Liver (tissue), 8 donors: ENCODE measurements at regions not wholly inside any gene's neighbourhood (a gene's known extent, or its start where the extent isn't known, plus 50 kb on each side); places are given as distances from the start of the nearest gene placed in this dataset.
A peak's percentile ranks its signal among the peaks of the same experiment; 100 is the strongest.

Source experiments
- DNase-seq: peaks from one replicate; pipeline ENCODE4 v3.0.0-alpha.2; 2017; ENCODE audit warnings: low spot score
- H3K27ac ChIP-seq, 2 donors: one replicate each; pipeline ENCODE4 v1.7.0; 2013; ENCODE audit warnings: inconsistent platforms in 2 of 2, low read length in 2 of 2, control low read depth in 1 of 2, low read depth in 1 of 2, mild to moderate bottlenecking in 1 of 2
- H3K27me3 ChIP-seq, 4 donors: one replicate each; pipeline versions ENCODE4 v1.6.1 to v1.7.0; 2013; ENCODE audit warnings: low read length in 3 of 4, inconsistent platforms in 1 of 4, mild to moderate bottlenecking in 1 of 4, moderate library complexity in 1 of 4; ENCODE audit not compliant: control insufficient read depth in 4 of 4, insufficient read depth in 4 of 4
- H3K36me3 ChIP-seq, 4 donors: one replicate each; pipeline versions ENCODE4 v1.6.1 to v1.7.0; 2013; ENCODE audit warnings: low read length in 3 of 4, mild to moderate bottlenecking in 3 of 4, low read depth in 1 of 4, moderate library complexity in 1 of 4; ENCODE audit not compliant: control insufficient read depth in 4 of 4, insufficient read depth in 3 of 4
- H3K4me1 ChIP-seq, 4 donors: one replicate each; pipeline versions ENCODE4 v1.6.1 to v1.7.0; 2013; ENCODE audit warnings: low read length in 3 of 4, mild to moderate bottlenecking in 3 of 4, moderate library complexity in 1 of 4; ENCODE audit not compliant: control insufficient read depth in 4 of 4, insufficient read depth in 4 of 4
- H3K4me3 ChIP-seq, 3 donors: one replicate each; pipeline versions ENCODE4 v1.6.1 to v1.7.0; 2013; ENCODE audit warnings: low read length in 3 of 3, control low read depth in 1 of 3, low read depth in 1 of 3, mild to moderate bottlenecking in 1 of 3
- H3K9ac ChIP-seq, 2 donors: one replicate each; pipeline ENCODE4 v1.7.0; 2013; ENCODE audit warnings: low read length in 2 of 2, mild to moderate bottlenecking in 2 of 2, moderate library complexity in 2 of 2, control low read depth in 1 of 2, low read depth in 1 of 2
- H3K9me3 ChIP-seq, 4 donors: one replicate each; pipeline versions ENCODE4 v1.6.1 to v1.7.0; 2013; ENCODE audit warnings: low read length in 3 of 4; ENCODE audit not compliant: control insufficient read depth in 4 of 4
- EGR1 ChIP-seq, 2 donors: IDR thresholded peaks; 2 replicates each; pipeline ENCODE4 v1.6.1; 2016 to 2018; ENCODE audit warnings: antibody characterized with exemption in 2 of 2, low read depth in 2 of 2
- FOXA1 ChIP-seq: IDR thresholded peaks from 2 replicates; pipeline ENCODE4 v1.6.1; 2016; ENCODE audit warnings: antibody characterized with exemption
- FOXA2 ChIP-seq: IDR thresholded peaks from 2 replicates; pipeline ENCODE4 v1.6.1; 2016; ENCODE audit warnings: antibody characterized with exemption
- GABPA ChIP-seq, 2 donors: IDR thresholded peaks in 1 of 2; conservative IDR thresholded peaks in 1 of 2; 2 replicates each; pipeline ENCODE4 v1.6.1; 2016; ENCODE audit warnings: antibody characterized with exemption in 2 of 2, mild to moderate bottlenecking in 1 of 2, moderate library complexity in 1 of 2
- HNF4A ChIP-seq, 2 donors: conservative IDR thresholded peaks; 2 replicates each; pipeline ENCODE4 v1.6.1; 2016; ENCODE audit warnings: antibody characterized with exemption in 2 of 2, mild to moderate bottlenecking in 2 of 2
- HNF4G ChIP-seq: IDR thresholded peaks from 2 replicates; pipeline ENCODE4 v1.6.1; 2016; ENCODE audit warnings: antibody characterized with exemption
- JUND ChIP-seq, 2 donors: IDR thresholded peaks; 2 replicates each; pipeline ENCODE4 v1.6.1; 2016; ENCODE audit warnings: antibody characterized with exemption in 2 of 2
- MAX ChIP-seq: IDR thresholded peaks from 2 replicates; pipeline ENCODE4 v1.6.1; 2016; ENCODE audit warnings: antibody characterized with exemption
- NR2F2 ChIP-seq: IDR thresholded peaks from 2 replicates; pipeline ENCODE4 v1.6.1; 2016; ENCODE audit warnings: antibody characterized with exemption
- RAD21 ChIP-seq, 2 donors: IDR thresholded peaks; 2 replicates each; pipeline ENCODE4 v1.6.1; 2016; ENCODE audit warnings: antibody characterized with exemption in 2 of 2, mild to moderate bottlenecking in 2 of 2
- RXRA ChIP-seq, 2 donors: IDR thresholded peaks; 2 replicates each; pipeline ENCODE4 v1.6.1; 2017 to 2018; ENCODE audit warnings: antibody characterized with exemption in 2 of 2, mild to moderate bottlenecking in 1 of 2
- TAF1 ChIP-seq: conservative IDR thresholded peaks from 2 replicates; pipeline ENCODE4 v1.6.1; 2016; ENCODE audit warnings: antibody characterized with exemption, mild to moderate bottlenecking
- YY1 ChIP-seq: IDR thresholded peaks from 2 replicates; pipeline ENCODE4 v1.6.1; 2016; ENCODE audit warnings: antibody characterized with exemption, mild to moderate bottlenecking
- WGBS: extraction: QIAGEN DNeasy Blood & Tissue Kit; methylation state at CpG from one replicate; pipeline ENCODE4 v1.1.7; 2013; 5-methylcytosine and 5-hydroxymethylcytosine counted together
- TF ChIP-seq, protein P1 (sequence below): fragments of 150-350 bp; IDR thresholded peaks from 2 replicates; pipeline ENCODE4 v1.5.1; 2017; ENCODE audit warnings: improper control_type of control experiment, low read depth, low read length; ENCODE audit not compliant: missing input control
- TF ChIP-seq, protein P2 (sequence below): IDR thresholded peaks from 2 replicates; pipeline ENCODE4 v1.6.1; 2016; ENCODE audit warnings: antibody characterized with exemption
- donor health status: healthy.
- donor health status: healthy.
- donor health status: healthy.
- donor health status: healthy.
- donor health status: healthy.

- 63% methylated on average over 4 of the region's 4 CpGs for WGBS
- Histone ChIP-seq H3K4me1 (peaks cover 0 to 5% (median 0%) of the 10 kb centered on the region in 4 donors), H3K27ac (no peak overlapping the region), H3K9me3 (no peaks in the 10 kb centered on the region), H3K36me3 (no peaks in the 10 kb centered on the region), H3K4me3 (no peak overlapping the region), H3K27me3 (peaks cover 0 to 3% (median 0%) of the 10 kb centered on the region in 4 donors), H3K9ac (peak overlapping the region in 1 of 2 donors; percentile 27)
- no peak for DNase-seq
- TF ChIP-seq GABPA (IDR thresholded peaks at IDR 0.05 in 1 of 2, conservative IDR thresholded peaks at IDR 0.05 in 1 of 2) (no peak), YY1 (no peak), HNF4A (conservative IDR thresholded peaks at IDR 0.05) (no peak), NR2F2 (no peak), JUND (IDR thresholded peaks at IDR 0.05) (no peak)
Observed at GRCh38 chr9:80615964-80616363, 1044.2 kb downstream of the TLE4 start.

- Histone ChIP-seq H3K4me1 (no peaks in the 10 kb centered on the region), H3K27ac (no peak overlapping the region), H3K9ac (no peak overlapping the region), H3K4me3 (no peak overlapping the region), H3K27me3 (no peaks in the 10 kb centered on the region), H3K36me3 (no peaks in the 10 kb centered on the region), H3K9me3 (no peaks in the 10 kb centered on the region)
- no peak for DNase-seq
- TF ChIP-seq JUND (IDR thresholded peaks at IDR 0.05): no peak
- TF ChIP-seq, protein P1, sequence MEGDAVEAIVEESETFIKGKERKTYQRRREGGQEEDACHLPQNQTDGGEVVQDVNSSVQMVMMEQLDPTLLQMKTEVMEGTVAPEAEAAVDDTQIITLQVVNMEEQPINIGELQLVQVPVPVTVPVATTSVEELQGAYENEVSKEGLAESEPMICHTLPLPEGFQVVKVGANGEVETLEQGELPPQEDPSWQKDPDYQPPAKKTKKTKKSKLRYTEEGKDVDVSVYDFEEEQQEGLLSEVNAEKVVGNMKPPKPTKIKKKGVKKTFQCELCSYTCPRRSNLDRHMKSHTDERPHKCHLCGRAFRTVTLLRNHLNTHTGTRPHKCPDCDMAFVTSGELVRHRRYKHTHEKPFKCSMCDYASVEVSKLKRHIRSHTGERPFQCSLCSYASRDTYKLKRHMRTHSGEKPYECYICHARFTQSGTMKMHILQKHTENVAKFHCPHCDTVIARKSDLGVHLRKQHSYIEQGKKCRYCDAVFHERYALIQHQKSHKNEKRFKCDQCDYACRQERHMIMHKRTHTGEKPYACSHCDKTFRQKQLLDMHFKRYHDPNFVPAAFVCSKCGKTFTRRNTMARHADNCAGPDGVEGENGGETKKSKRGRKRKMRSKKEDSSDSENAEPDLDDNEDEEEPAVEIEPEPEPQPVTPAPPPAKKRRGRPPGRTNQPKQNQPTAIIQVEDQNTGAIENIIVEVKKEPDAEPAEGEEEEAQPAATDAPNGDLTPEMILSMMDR: no peak
- no peak for TF ChIP-seq FOXA2
- no peak for TF ChIP-seq MAX
- TF ChIP-seq, protein P2, sequence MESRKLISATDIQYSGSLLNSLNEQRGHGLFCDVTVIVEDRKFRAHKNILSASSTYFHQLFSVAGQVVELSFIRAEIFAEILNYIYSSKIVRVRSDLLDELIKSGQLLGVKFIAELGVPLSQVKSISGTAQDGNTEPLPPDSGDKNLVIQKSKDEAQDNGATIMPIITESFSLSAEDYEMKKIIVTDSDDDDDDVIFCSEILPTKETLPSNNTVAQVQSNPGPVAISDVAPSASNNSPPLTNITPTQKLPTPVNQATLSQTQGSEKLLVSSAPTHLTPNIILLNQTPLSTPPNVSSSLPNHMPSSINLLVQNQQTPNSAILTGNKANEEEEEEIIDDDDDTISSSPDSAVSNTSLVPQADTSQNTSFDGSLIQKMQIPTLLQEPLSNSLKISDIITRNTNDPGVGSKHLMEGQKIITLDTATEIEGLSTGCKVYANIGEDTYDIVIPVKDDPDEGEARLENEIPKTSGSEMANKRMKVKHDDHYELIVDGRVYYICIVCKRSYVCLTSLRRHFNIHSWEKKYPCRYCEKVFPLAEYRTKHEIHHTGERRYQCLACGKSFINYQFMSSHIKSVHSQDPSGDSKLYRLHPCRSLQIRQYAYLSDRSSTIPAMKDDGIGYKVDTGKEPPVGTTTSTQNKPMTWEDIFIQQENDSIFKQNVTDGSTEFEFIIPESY: no peak
- TF ChIP-seq RXRA (IDR thresholded peaks at IDR 0.05): no peak
- TF ChIP-seq FOXA1: no peak
- no peak for TF ChIP-seq HNF4G
- TF ChIP-seq GABPA (IDR thresholded peaks at IDR 0.05 in 1 of 2, conservative IDR thresholded peaks at IDR 0.05 in 1 of 2): no peak
- 73% methylated on average over 3 of the region's 3 CpGs for WGBS
Observed at GRCh38 chr9:80605793-80606192, 1034.0 kb downstream of the TLE4 start.

DNA sequence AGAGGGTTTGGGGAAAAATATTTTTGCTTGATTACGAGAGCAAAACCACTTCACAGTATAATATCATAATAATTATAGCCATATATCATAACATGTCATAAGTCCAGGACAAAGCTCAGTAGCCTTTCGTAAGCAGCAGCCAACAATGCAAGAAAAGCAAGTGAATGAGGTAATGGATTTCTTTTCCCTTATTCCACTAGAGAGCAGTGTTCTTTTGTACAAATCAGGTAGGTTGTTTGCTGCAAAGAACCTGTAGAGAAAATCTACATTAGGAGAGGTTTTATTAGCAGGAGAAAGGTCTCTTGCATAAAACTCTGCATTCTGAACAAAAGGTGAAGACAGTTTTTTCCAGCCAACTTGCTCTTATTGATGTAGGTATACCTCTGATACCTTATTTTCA, 1033.4 kb downstream of the TLE4 start:
- WGBS: 34% methylated on average over 2 of the region's 2 CpGs
- no peak for DNase-seq
- TF ChIP-seq TAF1 (no peak), EGR1 (IDR thresholded peaks at IDR 0.05; ENCODE audit: low read depth in 2 of 2) (no peak), RAD21 (IDR thresholded peaks at IDR 0.05) (peak; percentile 71 to 72), YY1 (no peak)
- TF ChIP-seq, protein P1: peak; percentile 17

More for the DNA sequence above, 1033.4 kb downstream of the TLE4 start:
- Histone ChIP-seq H3K27me3 (no peaks in the 10 kb centered on the region), H3K27ac (no peak overlapping the region), H3K4me3 (no peak overlapping the region), H3K9me3 (no peaks in the 10 kb centered on the region), H3K36me3 (no peaks in the 10 kb centered on the region), H3K4me1 (no peaks in the 10 kb centered on the region), H3K9ac (no peak overlapping the region)
